Body of pancreas (tissue), 4 donors: ENCODE measurements at regions not wholly inside any gene's neighbourhood (a gene's known extent, or its start where the extent isn't known, plus 50 kb on each side); places are given as distances from the start of the nearest gene placed in this dataset.

Source experiments
- ATAC-seq: fragments of 150-250 bp; one replicate; pipeline ENCODE4 v1.9.1; 2016
- DNase-seq, 4 donors: peaks; one replicate each; pipeline ENCODE4 v3.0.0-alpha.2; 2019
- H3K27ac ChIP-seq, 4 donors: fragments of 200-600 bp; sonication (generic); 1 replicate in 3 of 4; 2 replicates in 1 of 4; pipeline versions ENCODE4 v1.5.1 to v1.6.1; 2016 to 2019; ENCODE audit warnings: mild to moderate bottlenecking in 1 of 4, mixed read lengths in 1 of 4, moderate library complexity in 1 of 4
- H3K27me3 ChIP-seq, 2 donors: fragments of 200-600 bp; sonication (generic); one replicate each; pipeline ENCODE4 v1.6.0; 2016; ENCODE audit warnings: mild to moderate bottlenecking in 1 of 2
- H3K36me3 ChIP-seq, 2 donors: fragments of 200-600 bp; sonication (generic); replicated peaks in 1 of 2; 2 replicates each; pipeline ENCODE4 v1.5.1; 2016; ENCODE audit warnings: low read depth in 2 of 2; ENCODE audit not compliant: insufficient read depth in 1 of 2
- H3K4me1 ChIP-seq: fragments of 200-600 bp; sonication (generic); one replicate; pipeline ENCODE4 v1.6.0; 2016
- H3K4me3 ChIP-seq, 2 donors: fragments of 200-600 bp; sonication (generic); 1 replicate in 1 of 2; 2 replicates in 1 of 2; pipeline ENCODE4 v1.5.1; 2016 to 2019
- H3K9me3 ChIP-seq, 3 donors: fragments of 200-600 bp; sonication (generic); 1 replicate in 2 of 3; 2 replicates in 1 of 3; pipeline ENCODE4 v1.5.1; 2016
- POLR2A ChIP-seq, 3 donors: fragments of 450-650 bp; IDR thresholded peaks; one replicate each; pipeline ENCODE4 v1.6.1; 2016; ENCODE audit warnings: antibody characterized with exemption in 3 of 3, mild to moderate bottlenecking in 2 of 3
- WGBS, 2 donors: methylation state at CpG; one replicate each; pipeline ENCODE4 v1.1.5; 2017; 5-methylcytosine and 5-hydroxymethylcytosine counted together
- intact Hi-C: fragments of 100-400 bp; cut with DNase I; formaldehyde crosslinking; loops from one replicate; pipeline ENCODE4 v1.15.1; 2023
- TF ChIP-seq, protein P1 (sequence below), 7 experiments: fragments of 450-650 bp in 4 of 7; fragments of 200-600 bp in 3 of 7; sonication (generic) in 3 of 7; IDR thresholded peaks; one replicate each; pipeline ENCODE4 v1.5.1; 2016 to 2019; ENCODE audit warnings: antibody characterized with exemption in 7 of 7

- no peak for TF ChIP-seq POLR2A (IDR thresholded peaks at IDR 0.05)
- TF ChIP-seq, protein P1, sequence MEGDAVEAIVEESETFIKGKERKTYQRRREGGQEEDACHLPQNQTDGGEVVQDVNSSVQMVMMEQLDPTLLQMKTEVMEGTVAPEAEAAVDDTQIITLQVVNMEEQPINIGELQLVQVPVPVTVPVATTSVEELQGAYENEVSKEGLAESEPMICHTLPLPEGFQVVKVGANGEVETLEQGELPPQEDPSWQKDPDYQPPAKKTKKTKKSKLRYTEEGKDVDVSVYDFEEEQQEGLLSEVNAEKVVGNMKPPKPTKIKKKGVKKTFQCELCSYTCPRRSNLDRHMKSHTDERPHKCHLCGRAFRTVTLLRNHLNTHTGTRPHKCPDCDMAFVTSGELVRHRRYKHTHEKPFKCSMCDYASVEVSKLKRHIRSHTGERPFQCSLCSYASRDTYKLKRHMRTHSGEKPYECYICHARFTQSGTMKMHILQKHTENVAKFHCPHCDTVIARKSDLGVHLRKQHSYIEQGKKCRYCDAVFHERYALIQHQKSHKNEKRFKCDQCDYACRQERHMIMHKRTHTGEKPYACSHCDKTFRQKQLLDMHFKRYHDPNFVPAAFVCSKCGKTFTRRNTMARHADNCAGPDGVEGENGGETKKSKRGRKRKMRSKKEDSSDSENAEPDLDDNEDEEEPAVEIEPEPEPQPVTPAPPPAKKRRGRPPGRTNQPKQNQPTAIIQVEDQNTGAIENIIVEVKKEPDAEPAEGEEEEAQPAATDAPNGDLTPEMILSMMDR (IDR thresholded peaks at IDR 0.05), result no peak
- Histone ChIP-seq H3K4me1 (no peaks in the 10 kb centered on the region), H3K9me3 (no peaks in the 10 kb centered on the region), H3K4me3 (no peak overlapping the region), H3K27ac (no peak overlapping the region), H3K27me3 (no peaks in the 10 kb centered on the region), H3K36me3 (no peaks in the 10 kb centered on the region)
- intact Hi-C loops, result no loop called here
- 49 to 66% methylated on average over 3 of the region's 3 CpGs for WGBS, 2 donors
- ATAC-seq (no peak), DNase-seq (no peak)
These were observed 727.3 kb upstream of the LMO3 start for GRCh38 chr12:17333287-17333686.

DNA sequence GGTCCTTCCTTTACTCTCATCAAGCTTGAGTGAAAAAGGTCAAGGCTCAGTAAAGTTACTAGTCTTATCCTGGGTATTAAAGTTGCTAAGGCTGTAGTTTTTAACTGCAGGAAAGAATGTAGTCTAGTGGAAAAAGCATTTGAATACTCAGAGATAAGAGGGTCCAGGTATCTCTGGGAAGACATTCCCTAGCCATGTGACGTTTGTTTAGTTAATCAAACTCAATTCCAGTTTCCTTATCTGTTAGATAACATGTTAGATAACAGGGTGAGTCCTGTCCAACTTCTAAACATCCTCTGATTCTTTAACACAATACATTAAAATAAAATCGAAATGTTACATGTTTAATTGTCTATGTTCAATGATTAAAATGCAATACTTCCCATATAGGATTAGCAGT is 720.7 kb upstream of the LMO3 start:
- no peak overlapping the region for H3K4me3 ChIP-seq
- H3K4me1 ChIP-seq, result no peaks in the 10 kb centered on the region
- no peaks in the 10 kb centered on the region for H3K36me3 ChIP-seq
- no peak for DNase-seq
- TF ChIP-seq, protein P1 (IDR thresholded peaks at IDR 0.05), result no peak
- TF ChIP-seq POLR2A (IDR thresholded peaks at IDR 0.05), result no peak
- ATAC-seq, result no peak
- H3K27me3 ChIP-seq, result no peaks in the 10 kb centered on the region
- H3K27ac ChIP-seq, result no peak overlapping the region
- no peaks in the 10 kb centered on the region for H3K9me3 ChIP-seq
- intact Hi-C loops, result no loop called here
- WGBS, 2 donors, result 6 to 8% methylated on average over 2 of the region's 2 CpGs

GRCh38 chr12:17322090-17322489 is 716.1 kb upstream of the LMO3 start:
- Histone ChIP-seq H3K36me3 (no peaks in the 10 kb centered on the region), H3K4me3 (no peak overlapping the region), H3K4me1 (no peaks in the 10 kb centered on the region), H3K27me3 (no peaks in the 10 kb centered on the region), H3K9me3 (no peaks in the 10 kb centered on the region), H3K27ac (no peak overlapping the region)
- intact Hi-C loops, result no loop called here
- 60 to 65% methylated on average over 2 of the region's 2 CpGs for WGBS, 2 donors
- TF ChIP-seq, protein P1 (IDR thresholded peaks at IDR 0.05), result no peak
- no peak for TF ChIP-seq POLR2A (IDR thresholded peaks at IDR 0.05)
- ATAC-seq (no peak), DNase-seq (no peak)

DNA sequence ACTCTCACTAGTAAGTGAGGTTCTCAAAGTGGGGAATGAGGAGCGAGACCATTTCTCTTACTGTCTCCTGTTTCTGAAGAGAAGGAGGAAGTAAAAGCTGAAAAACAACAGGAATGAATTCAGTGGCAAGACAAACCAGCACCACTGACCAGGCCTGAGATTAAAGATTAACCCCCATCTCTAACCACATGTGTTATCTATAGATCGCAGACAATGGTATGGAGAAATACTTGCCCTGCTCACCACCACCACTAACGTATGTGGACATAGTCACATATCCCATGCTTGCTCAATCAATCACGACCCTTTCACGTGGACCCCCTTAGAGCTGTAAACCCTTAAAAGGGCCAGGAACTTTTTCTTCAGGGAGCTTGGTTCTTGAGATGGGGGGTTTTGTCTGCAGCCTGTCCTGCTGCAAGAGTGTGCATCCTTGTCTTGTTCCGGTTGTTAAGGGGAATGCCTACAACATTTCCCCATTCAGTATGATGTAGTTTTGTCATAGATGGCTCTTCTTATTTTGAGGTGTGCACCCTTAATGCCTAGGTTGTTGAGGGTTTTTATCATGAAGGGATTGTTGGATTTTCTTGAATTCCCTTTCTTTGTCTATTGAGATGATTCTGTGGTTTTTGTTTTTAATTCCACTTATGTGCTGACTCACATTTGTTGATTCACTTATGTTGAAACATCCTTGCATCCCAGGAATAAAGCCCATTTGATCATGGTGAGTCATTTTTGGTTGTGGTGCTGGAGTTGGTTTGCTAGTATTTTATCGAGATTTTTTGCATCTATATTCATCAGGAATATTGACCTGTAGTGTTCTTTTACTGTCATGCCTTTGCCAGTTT is 698.8 kb upstream of the LMO3 start:
- ATAC-seq (no peak), DNase-seq (no peak)
- no peak for TF ChIP-seq POLR2A (IDR thresholded peaks at IDR 0.05)
- TF ChIP-seq, protein P1 (IDR thresholded peaks at IDR 0.05), result no peak
- Histone ChIP-seq H3K36me3 (no peaks in the 10 kb centered on the region), H3K27me3 (no peaks in the 10 kb centered on the region), H3K4me3 (no peak overlapping the region), H3K4me1 (no peaks in the 10 kb centered on the region), H3K27ac (no peak overlapping the region), H3K9me3 (peaks cover 0 to 7% (median 0%) of the 10 kb centered on the region in 3 donors)
- 51 to 63% methylated on average over 7 of the region's 7 CpGs for WGBS, 2 donors
- intact Hi-C loops, result no loop called here

DNA sequence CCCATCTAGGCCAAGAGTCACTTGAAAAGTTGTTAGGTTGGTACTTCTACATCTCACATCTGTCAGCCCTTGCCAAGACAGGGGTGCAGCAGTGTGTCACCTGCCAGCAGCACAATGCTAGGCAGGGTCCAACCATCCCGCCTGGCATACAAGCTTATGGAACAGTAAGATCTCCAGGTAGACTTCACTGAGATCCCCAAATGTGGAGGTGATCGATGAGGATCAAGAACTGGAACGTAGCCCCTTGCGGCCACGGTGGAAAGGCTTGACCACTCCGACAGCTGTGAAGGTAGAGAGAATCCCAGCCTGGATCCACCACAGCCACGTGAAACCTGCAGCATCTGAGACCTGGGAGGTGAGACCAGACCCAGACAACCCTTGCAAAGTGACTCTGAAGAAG is 696.0 kb upstream of the LMO3 start:
- no peak for TF ChIP-seq POLR2A (IDR thresholded peaks at IDR 0.05)
- H3K4me1 ChIP-seq, result no peaks in the 10 kb centered on the region
- H3K36me3 ChIP-seq, result no peaks in the 10 kb centered on the region
- DNase-seq (no peak), ATAC-seq (no peak)
- H3K27ac ChIP-seq, result no peak overlapping the region
- no peak overlapping the region for H3K4me3 ChIP-seq
- 57 to 69% methylated on average over 3 to 7 of the region's 7 CpGs for WGBS, 2 donors
- peaks cover 0 to 7% (median 0%) of the 10 kb centered on the region in 3 donors for H3K9me3 ChIP-seq
- intact Hi-C loops, result no loop called here
- no peaks in the 10 kb centered on the region for H3K27me3 ChIP-seq
